ENCODE measurements at regions not wholly inside any gene's neighbourhood (a gene's known extent, or its start where the extent isn't known, plus 50 kb on each side); places are given as distances from the start of the nearest gene placed in this dataset.
"Not testable (repeated sequence)": the region's sequence is repeated elsewhere in the genome, so short reads cannot be mapped to it uniquely, and the experiment has no call there.

DNA sequence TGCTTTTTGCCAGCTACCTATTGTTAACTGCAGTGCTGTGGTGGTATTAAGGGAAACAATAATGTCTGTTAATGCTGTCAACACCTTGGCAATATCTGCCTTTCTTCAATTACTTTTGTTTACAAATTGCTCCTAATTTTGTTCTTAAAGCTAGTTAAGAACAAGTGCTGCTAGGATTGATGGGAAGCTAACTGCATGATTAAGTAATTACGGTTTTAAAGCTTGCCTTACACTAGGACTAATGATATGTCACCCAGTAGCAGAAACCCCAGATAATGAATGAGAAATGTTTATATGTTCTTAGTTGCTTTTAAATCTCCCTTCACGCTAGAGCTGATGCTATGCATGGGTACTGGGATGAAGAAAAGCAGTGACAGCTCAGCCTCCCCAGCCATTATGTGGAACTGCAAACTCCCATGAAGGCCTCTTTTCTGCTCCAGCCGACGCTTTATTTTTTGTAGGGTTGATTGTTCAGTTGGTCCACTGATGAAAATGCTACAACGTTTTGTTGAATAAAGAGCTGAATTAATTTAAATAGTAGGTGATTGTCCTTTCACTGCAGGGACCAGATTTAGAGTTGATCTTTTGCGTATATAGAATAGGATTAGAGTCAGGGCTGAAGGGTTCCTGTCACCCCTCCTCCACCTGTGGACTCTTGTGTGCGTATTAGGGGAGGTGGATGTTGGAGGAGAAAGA, 610.5 kb downstream of the TFAP2B start:
- no peak for FAIRE-seq

DNA sequence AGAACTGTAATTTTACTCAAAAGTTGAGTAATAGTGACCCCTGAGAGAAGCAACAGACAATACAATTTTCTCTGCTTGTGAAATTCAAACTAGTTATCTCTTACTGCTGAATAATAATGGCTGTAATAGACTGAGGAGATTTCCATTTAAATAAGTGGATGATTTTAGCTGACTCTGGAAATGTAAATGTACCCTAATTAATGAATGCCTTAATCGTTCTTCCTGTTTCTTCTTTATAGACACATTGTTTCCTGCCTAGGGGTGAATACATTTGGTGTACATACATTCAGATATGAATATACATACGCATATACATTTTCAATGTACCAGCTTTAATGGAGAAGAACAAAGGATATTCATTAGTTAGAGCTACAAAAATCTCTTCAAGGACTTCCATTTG, 611.9 kb downstream of the TFAP2B start:
- no peak for FAIRE-seq

DNA sequence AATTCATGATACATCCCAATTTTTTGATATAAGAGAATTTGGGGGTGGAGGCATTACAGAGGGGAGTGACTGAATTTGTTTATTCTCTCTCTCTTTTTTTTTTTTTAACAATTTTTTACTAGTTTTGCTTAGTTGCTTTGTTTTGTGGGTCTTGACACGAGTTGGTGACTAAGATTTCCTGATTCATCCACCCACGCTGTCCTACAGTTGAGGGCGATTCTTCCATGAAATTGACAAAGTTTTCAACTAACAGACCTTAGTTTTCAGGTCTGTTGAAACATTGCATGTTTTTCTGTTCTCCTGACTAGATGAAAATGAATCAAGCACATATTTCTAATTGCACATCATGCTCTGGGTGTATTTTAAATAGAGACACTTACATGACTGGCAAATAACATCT, 613.8 kb downstream of the TFAP2B start:
- FAIRE-seq = no peak

DNA sequence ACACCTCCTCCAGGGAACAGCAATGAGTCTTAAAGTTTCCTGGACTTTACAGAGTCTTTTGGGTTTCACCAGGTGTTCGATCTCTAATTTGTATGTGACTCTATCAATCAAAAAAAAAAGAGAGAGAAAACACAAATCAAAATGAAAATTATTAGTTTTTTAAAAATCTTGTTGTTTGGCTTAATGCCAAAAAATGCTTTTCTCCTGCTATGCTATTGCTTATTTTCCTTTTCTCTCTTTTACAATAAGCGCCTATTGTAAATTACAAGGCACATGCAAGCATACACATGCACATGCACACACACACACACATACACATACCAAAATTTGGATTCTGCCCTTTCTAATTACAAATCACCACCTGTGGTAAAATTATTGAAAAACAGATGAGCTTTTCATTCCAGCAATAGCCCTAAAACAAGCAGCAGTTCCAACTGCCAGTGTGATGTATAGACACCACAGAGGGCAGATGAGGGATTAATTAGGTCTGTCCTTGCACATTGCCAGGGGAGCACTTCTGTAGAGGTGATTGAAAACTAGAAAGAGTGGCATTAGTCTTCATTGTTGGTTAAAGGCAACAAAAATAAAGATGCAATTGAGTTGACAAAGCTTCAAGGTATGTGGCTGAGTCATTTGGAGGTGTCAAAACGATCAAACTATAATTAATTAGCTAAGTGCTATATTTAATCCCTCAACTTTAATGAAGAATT, 631.7 kb downstream of the TFAP2B start:
- no peak for FAIRE-seq

DNA sequence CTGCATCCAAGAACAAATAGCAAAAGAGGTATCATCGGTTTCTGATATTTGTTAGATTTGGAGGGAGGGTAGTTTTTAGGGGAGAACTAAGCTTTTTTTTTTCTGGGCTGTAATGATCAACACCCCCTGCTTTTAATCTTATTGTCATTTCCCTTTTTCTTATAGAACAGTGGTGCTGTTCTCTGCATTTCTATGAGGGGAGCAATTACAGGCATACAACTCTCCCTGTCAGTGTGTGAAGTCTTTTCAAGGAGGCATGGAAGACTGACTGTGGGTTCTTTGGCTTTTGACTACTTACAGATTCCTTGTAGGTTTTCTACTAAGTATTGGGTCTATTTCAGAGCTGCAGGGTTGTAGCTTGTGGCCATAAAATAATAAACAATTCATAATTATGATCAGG, 632.3 kb downstream of the TFAP2B start:
- FAIRE-seq = no peak

DNA sequence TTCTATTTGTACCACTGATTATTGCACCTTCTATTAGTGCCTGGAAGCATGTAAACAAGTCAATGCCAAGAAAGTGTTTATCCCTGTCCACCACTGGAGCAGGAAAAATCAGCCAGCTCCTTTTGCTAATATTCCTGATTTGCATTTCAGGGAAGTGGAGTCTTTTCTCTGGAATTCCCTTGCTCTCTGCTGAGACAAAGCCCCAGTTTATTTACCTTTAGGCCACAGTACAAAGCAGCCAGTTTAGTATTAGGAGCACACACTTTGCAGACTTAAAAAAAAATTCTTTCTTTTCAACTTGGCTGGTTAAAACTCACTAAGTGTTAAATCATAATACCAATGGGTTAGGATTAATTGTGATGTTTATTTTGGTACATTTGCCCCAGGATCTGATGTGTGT, 631.1 kb downstream of the PKHD1 start:
- no peak for FAIRE-seq

DNA sequence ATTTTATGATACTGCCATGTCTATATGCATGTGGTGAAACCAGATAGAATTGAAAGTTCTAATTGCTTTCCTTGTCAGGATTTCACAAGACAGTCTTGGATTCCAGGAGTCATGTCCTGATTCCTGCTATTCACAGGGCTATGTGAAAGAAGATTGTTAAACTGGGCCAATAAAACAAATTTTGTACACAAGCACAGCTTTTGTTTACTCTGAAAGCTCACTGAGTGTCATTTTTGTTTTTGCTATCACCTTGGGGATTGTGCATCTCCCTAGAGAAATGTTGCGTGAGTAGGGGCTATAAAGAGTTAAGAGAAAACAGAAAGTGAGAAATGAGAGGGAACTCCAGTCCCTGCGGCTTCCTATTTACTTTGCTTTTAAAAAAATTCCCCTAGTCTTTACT, 627.5 kb downstream of the PKHD1 start:
- no peak for FAIRE-seq

DNA sequence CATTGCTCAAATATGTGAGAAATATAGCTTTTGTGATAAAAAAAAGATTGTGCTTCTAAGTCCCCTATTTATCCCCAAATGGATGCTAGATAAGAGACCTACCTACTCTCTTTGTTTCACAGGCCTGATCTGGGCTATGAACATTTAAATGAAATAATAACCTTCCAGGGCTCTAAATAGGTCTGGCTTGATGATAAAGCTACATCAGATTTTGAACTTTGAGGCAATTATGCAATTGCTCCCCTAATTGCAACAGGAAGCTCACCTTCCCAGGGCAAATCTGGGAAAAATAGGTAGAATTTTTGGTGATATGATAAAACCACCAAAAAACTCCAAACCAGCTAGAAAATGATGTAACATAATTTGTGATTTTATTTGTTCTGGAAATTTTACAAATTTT, 624.5 kb downstream of the PKHD1 start:
- FAIRE-seq = no peak

DNA sequence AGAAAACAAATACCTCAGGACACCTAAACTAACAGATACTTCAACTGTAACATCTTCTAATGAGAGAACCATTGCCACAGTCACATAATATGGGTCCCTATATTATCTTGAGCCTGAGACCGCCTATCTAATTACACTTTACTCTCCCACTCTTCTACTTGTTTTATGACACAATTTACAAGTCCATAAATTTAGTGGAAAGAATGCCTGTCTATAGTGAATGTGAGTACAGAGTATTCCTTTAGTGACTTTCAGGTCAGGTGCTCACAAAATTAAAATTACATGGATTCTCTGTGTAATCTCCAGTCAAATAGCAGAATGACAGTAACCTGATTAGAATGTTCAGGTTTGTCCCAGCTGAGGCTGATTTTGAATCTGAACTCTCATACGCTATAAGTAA, 624.1 kb downstream of the PKHD1 start:
- no peak for FAIRE-seq

DNA sequence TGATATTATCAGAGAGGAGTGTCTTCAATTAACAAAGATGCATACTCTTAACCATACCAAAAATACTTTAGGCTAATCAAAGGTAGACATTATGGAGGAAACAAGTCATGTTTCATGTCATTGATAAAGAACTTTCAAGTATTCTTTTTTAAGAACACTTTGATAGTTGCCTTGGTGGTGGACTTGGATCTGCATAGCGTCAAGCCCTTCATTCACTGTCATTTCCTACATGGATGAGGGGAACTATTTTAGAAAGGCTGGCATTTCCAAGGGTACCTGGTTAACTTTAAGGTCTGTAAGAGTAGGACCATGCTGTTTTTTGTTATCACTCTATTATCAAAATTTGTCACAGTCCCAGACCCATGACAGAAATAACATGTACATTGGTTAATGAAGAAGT, 622.5 kb downstream of the PKHD1 start:
- FAIRE-seq = no peak

DNA sequence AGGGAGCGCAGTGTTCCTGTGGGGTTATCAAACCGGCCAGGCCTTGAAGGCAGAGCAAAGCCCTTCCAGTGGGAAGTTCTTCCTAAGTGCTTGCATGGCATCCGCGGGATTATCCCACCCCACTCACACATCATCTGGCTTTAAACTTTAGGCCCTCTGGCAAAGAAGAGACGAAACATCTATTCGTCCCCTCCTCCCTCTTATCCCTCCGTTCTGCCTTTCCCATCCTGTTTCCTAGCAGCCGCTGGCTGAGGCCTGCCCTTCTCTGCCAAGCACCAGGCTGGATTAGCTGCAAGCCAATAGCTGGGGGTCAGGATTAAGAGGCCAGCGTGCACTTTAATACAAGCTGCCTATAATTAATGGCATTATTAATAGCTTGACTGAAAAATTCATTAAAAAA, 621.0 kb downstream of the PKHD1 start:
- no peak for FAIRE-seq

DNA sequence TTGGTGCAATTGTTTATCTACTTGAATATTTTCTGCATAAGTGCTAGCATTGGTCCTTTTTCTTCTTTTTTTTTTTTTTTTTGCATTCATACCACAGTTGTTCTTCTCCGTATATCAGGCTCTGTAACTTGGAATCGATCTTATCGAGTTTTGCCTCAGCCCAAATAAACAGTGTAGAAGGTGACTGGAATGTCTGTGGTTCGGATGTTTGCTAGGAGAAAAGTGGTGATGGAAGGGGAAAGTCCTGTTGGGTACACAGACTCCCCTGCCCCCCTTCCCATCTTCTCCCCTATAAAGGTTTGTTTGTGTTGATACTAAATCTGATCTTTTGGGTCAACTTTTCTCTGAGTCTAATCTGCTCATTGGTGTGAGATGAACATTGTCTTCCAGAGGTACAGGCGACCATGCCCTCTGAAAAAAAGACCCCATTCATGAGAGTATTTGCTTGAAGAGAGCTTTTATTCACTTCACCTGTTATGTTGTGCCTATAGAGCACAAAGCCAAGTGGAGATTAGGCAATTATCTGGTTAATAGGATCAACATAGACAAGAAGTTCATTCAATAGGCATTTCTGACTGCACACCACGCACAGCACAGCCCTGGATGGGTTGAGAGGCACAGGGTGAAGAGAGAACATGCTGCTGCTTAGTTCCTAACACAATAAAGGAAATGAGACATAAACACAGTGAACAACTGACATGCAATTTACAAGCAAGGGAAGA, 620.0 kb downstream of the PKHD1 start:
- no peak for FAIRE-seq

DNA sequence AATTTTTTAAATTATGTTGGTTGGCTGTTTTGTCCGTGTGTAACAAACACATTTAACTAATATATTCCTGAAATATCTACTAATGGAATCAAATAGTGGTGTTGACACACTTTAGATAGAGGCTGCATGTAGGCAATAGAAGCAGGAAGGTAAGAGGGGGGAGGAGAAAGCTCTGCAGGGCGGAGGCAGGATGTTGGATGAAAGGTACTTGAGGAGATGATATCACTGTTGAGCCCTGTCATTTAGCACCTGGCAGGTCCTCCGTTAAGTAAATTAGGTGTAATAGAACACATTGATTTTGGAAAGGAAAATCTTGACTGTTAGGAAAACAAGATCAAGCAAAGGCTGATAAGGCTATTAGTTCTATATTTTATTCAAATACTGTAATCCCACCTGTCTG, 618.7 kb downstream of the PKHD1 start:
- no peak for FAIRE-seq

DNA sequence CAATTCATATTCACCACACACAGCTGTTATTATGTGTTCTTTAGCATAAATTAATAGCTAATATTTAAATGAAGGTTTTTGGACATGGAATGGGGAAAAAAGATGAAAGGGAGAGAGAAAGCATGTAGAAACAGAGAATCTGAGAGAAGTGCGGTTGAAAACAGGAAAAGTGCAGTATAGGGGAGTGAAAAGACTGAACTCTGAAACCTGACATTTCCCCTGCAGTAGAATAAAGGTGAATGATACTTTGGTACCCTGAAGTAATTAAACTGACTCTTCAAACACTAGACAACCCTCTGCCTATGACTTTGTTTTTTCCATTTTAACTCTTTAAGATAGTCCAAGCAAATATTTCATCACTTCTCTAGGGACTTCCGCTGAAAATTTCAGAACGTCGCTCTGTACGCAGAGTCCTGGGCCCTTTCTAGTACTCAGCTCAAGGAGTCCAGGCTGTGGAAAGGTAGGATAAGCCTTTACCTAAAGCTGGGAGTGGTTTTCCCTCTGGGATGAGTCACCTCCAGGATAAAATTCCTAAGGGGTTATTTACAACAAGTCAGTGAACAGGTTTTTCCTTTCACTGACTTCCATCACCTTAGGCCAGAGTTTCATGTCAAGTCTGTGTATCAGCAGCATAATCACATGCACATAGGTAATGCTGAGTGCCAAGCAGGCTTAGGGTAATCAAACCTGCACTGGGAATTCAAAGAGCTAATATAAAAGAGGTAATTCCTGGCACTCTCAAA, 614.5 kb downstream of the PKHD1 start:
- FAIRE-seq = no peak

DNA sequence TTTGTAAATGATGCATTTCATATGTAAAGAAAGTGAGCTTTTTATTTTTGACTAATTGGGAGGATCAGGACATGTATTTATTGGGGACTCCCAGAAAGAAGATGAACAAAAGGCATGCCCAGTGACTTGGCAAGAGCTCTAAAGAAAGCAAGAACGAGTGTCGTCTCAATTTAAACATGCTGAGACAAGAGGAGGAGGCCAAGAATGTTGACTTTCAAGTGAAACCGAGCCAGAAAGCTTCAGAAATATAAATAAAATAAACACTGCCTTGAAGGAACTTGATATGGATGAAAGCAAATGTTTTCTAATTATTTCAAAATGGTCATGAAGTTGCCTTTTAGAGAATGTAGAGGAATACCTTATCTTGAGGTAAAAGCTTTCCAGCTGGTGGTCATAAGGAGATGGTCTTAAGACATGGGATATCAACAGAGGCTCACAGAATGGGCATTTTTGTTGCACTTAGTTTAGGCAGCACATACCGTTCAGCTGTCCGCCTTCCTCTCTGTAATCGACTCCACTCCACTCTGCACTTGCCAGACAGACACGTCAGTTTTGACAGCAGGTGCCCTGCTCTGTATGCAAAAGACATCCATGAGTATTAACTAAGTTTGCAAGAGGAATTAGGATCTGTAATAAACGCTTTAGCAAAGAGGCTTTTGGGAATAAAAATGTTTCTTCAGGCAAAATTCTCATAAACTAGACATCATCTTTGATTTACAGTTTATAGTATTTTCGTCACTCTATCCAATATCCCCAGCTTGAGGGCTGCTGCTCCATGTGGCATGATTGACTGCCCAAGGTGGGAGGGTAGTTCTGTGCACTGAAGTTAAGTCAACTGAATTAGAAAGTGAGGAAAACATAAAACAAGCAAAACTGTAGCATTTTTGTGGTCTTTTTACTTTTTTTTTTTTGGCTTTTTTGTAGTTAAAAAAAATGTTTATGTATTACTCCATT, 613.1 kb downstream of the PKHD1 start:
- FAIRE-seq = no peak

DNA sequence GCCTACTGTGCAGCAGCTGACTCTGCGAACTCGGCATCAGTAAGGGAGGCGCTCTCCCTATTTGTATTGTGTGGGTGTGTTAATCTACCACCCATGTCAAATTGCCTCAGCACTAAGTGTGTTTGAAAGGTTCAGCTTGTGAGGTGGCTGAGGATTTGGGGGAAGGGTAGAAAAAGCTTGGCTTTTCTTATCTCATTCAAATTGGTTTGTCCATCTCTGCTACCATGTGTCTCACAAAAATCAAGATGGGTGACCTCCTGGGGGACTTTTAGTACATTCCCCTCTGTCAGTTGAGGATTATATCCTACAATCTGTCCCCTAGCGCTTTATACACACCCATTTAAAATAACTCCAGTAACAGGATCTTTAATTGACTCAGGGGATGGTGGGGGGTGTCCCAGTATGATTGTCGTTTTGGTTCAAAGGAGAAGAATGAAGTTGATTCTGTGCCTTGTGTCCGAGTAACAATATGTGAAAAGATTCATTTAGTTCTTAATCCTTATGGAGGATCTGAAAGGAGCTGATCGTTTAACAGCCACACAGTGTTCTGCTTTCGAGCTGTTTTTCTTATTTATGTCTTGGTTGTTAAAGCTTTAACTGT, 609.6 kb downstream of the PKHD1 start:
- FAIRE-seq = no peak

DNA sequence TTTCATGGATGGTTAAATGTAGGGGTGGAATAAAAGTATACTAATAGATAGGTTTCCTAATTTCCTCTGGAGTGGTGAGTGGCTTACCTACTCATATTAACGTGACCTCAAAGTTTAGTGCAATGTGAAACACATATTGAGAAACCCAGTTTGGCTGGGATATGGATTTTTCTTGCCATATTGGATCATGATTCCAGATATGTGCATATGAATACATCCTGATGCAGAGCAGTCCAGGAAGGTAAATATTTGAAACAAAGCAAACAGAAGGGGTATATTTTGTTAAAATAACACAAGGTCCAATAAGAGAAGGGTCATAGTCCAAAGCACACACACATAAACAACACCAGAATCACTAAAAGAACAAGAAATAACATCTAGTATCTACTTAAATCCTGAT, 608.1 kb downstream of the PKHD1 start:
- FAIRE-seq = no peak

DNA sequence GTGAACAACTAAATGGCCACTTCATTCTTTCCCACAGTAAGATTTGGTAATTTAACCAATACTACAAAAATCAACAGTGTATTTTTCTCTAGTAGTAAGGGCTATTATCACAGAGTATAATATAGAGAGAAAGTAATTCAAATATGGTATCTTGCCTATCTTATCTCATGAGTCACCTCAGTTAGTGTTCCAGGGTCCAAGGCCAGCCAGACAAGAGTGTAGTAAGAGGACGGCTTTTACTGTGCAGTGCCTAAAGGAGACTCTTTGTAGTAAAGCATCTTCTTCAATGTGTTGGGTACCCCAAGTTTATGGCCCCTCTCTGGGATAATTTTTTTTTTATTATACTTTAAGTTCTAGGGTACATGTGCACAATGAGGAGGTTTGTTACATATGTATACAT, 607.4 kb downstream of the PKHD1 start:
- no peak for FAIRE-seq

DNA sequence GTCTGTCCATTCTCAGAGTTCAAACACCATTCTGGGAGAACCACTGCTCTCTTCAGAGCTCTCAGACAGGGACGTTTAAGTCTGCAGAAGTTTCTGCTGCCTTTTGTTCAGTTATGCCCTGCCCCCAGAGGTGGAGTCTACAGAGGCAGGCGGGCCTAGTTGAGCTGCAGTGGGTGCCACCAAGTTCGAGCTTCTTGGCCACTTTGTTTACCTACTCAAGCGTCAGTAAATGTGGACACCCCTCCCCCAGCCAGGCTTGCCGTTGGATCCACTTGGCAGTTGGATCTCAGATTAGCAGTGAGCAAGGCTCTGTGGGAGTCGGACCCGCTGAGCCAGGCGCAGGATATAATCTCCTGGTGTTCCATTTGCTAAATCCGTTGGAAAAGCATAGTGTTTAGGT, 601.5 kb downstream of the PKHD1 start:
- FAIRE-seq = not testable (repeated sequence)

DNA sequence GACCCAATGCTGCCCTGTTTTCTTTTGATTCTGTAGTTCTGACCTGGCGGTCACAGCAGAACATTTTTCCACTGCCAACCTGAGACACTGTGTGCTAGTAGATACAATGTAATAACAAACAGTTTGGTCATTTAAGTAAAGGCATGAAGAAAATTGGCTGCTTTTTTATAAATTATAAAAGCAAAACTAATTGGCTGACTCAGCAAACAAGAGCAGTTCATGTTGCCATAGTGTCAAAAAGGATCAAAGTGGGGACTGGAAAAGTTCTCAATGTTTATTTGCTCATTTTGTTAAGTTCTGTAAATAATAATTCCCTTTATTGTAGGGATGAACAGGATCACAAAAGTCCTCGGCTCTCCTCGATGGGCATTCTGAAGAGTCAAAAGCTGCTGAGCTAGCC, 599.5 kb downstream of the PKHD1 start:
- no peak for FAIRE-seq

DNA sequence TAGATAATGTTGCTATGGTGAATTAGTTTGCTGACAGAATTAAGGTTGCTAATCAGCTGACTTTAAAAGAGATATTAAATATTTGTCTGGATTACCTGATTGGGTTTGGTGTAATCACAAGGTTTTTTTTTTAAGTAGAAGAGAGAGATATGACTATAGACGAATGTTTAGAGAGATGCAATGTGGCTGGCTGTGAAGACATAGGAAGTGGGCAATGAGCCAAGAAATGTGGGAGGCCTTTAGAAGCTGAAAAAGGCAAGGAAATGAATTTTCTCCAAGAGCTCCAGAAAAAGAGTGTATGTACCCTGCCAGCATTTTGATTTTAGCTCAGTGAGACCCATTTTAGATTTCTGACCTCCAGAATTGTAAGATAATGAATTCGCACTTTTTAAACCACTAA, 598.3 kb downstream of the PKHD1 start:
- FAIRE-seq = no peak

DNA sequence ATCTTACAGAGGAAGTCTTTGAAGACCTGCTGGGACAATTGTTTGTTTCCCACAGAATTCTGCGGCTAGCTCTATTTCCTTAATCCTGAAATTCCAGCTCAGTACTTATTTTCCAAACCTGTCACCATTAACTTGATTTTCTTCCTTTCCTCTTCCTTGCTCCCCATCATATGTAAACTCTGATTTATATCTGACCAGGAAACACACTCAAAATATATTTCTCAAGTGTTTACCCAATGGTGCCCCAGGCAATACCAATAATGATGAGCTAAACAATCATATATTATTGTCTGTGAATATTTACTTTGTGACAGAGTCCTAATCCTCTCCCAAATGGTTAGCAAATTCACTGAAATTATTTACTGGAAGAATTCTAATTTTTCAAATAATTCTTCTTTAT, 597.3 kb downstream of the PKHD1 start:
- no peak for FAIRE-seq
